Mesendoderm (in vitro differentiated cells): ENCODE measurements at regions not wholly inside any gene's neighbourhood (a gene's known extent, or its start where the extent isn't known, plus 50 kb on each side); places are given as distances from the start of the nearest gene placed in this dataset.

Experiments
- DNase-seq: peaks from one replicate; pipeline ENCODE4 v3.0.0; 2013
- H2AK5ac ChIP-seq: 2 replicates; pipeline ENCODE4 v1.6.1; 2013; ENCODE audit warnings: low read length, inconsistent platforms
- H2BK120ac ChIP-seq: 2 replicates; pipeline ENCODE4 v1.6.1; 2013; ENCODE audit warnings: low read depth, mild to moderate bottlenecking, low read length, moderate library complexity, mixed read lengths
- H2BK15ac ChIP-seq: replicated peaks from 2 replicates; pipeline ENCODE4 v1.6.1; 2013; ENCODE audit warnings: low read depth, mild to moderate bottlenecking, moderate library complexity
- H2BK5ac ChIP-seq: 2 replicates; pipeline ENCODE4 v1.6.1; 2013; ENCODE audit warnings: low read length, inconsistent platforms
- H3K18ac ChIP-seq: 2 replicates; pipeline ENCODE4 v1.6.1; 2013; ENCODE audit warnings: mild to moderate bottlenecking, low read length, mixed read lengths
- H3K23ac ChIP-seq: one replicate; pipeline ENCODE4 v1.6.1; 2013; ENCODE audit warnings: low read length
- H3K27ac ChIP-seq: 2 replicates; pipeline ENCODE4 v1.5.1; 2013; ENCODE audit warnings: low read depth, mild to moderate bottlenecking, inconsistent platforms, low read length, moderate library complexity
- H3K27me3 ChIP-seq: 2 replicates; pipeline ENCODE4 v1.6.1; 2013; ENCODE audit warnings: low read length, control low read depth, mild to moderate bottlenecking, inconsistent platforms; ENCODE audit not compliant: insufficient read depth, poor library complexity
- H3K36me3 ChIP-seq: 2 replicates; pipeline ENCODE4 v1.6.1; 2013; ENCODE audit warnings: low read length, inconsistent platforms; ENCODE audit not compliant: control insufficient read depth, insufficient read depth
- H3K4ac ChIP-seq: one replicate; pipeline ENCODE4 v1.6.1; 2013; ENCODE audit warnings: low read depth, mild to moderate bottlenecking, low read length, moderate library complexity
- H3K4me1 ChIP-seq: 2 replicates; pipeline ENCODE4 v1.6.1; 2013; ENCODE audit warnings: low read depth, low read length, inconsistent platforms; ENCODE audit not compliant: control insufficient read depth
- H3K4me2 ChIP-seq: 2 replicates; pipeline ENCODE4 v1.6.1; 2013; ENCODE audit warnings: low read length
- H3K4me3 ChIP-seq: 2 replicates; pipeline ENCODE4 v1.5.1; 2013; ENCODE audit warnings: mild to moderate bottlenecking, low read length
- H3K56ac ChIP-seq: one replicate; pipeline ENCODE4 v1.6.1; 2013; ENCODE audit warnings: low read length
- H3K79me1 ChIP-seq: 2 replicates; pipeline ENCODE4 v1.6.1; 2013; ENCODE audit warnings: low read length, inconsistent platforms
- H3K79me2 ChIP-seq: 2 replicates; pipeline ENCODE4 v1.6.1; 2013; ENCODE audit warnings: mild to moderate bottlenecking, low read length; ENCODE audit not compliant: control insufficient read depth, insufficient read depth
- H3K9ac ChIP-seq: 2 replicates; pipeline ENCODE4 v1.6.1; 2013; ENCODE audit warnings: low read length, inconsistent platforms
- H4K5ac ChIP-seq: one replicate; pipeline ENCODE4 v1.6.1; 2013; ENCODE audit warnings: low read length
- H4K8ac ChIP-seq: one replicate; pipeline ENCODE4 v1.6.1; 2013; ENCODE audit warnings: low read depth, mild to moderate bottlenecking, control low read depth, low read length, moderate library complexity
- WGBS: extraction: QIAGEN DNeasy Blood & Tissue Kit; methylation state at CpG from one replicate; pipeline ENCODE4 v1.1.7; 2013; ENCODE audit warnings: low lambda C conversion rate, missing lambda C conversion rate; ENCODE audit not compliant: insufficient coverage; ENCODE audit errors: extremely low coverage; 5-methylcytosine and 5-hydroxymethylcytosine counted together

DNA sequence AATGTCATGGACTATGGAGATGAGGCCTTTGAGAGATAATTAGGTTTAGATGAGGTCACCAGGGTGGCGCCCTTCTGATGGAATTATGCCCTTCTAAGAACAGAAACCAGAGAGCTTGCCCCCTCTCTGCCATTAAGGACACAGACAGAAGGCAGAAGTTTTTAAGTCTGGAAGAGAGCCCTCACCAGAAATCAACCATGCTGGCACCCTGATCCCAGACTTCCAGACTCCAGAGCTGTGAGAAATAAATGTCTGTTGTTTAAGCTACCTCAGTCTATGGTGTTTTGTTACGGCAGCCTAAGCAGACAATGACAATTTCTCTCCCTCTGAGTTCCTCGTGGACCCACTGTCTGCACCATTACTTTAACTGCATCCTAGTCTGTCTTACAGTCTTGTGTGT lies 382.0 kb downstream of the GXYLT1 start:
- H2BK5ac ChIP-seq = no peak overlapping the region
- no peak overlapping the region for H2BK120ac ChIP-seq
- H3K18ac ChIP-seq = no peak overlapping the region
- no CpG with 5 or more reads among the region's 3 CpGs for WGBS
- no peaks in the 10 kb centered on the region for H3K79me1 ChIP-seq
- no peak overlapping the region for H2BK15ac ChIP-seq
- H3K9ac ChIP-seq = no peak overlapping the region
- no peaks in the 10 kb centered on the region for H3K4me1 ChIP-seq
- no peaks in the 10 kb centered on the region for H3K27me3 ChIP-seq
- H3K27ac ChIP-seq = no peak overlapping the region
- H3K36me3 ChIP-seq = no peaks in the 10 kb centered on the region
- no peak overlapping the region for H4K5ac ChIP-seq
- no peak overlapping the region for H2AK5ac ChIP-seq
- no peak overlapping the region for H4K8ac ChIP-seq
- H3K4me2 ChIP-seq = no peak overlapping the region
- no peak overlapping the region for H3K4me3 ChIP-seq
- H3K56ac ChIP-seq = no peak overlapping the region
- no peak overlapping the region for H3K23ac ChIP-seq
- no peaks in the 10 kb centered on the region for H3K79me2 ChIP-seq
- H3K4ac ChIP-seq = no peak overlapping the region
- DNase-seq = no peak

DNA sequence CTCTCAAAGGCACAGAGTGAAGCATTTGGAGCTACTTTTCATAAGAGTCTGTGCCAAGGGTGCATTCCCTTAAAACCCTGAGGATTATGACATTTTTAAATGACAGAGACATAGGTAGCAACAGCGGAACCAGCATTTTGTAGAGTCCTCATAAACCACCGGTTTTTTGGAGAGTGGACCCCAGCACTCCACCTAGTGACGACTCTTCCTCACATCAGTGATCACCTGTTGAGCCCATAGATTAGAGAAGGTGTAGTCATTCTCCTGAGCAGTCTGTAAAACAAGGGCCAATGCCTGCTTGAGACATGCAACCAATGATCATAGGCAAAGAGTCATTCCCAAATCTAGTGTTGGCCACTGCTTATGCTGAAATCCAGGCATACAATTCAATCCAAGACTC lies 399.1 kb downstream of the GXYLT1 start:
- Histone ChIP-seq H3K79me2 (no peaks in the 10 kb centered on the region), H3K4me1 (no peaks in the 10 kb centered on the region), H3K27me3 (no peaks in the 10 kb centered on the region), H3K18ac (no peak overlapping the region), H3K9ac (no peak overlapping the region), H3K4me3 (no peak overlapping the region), H3K79me1 (no peaks in the 10 kb centered on the region), H4K8ac (no peak overlapping the region), H4K5ac (no peak overlapping the region), H2BK5ac (no peak overlapping the region), H2BK15ac (no peak overlapping the region), H3K4me2 (no peak overlapping the region), H3K56ac (no peak overlapping the region), H3K36me3 (no peaks in the 10 kb centered on the region), H3K23ac (no peak overlapping the region), H2AK5ac (no peak overlapping the region), H3K27ac (no peak overlapping the region), H3K4ac (no peak overlapping the region), H2BK120ac (no peak overlapping the region)
- DNase-seq = peak; percentile 28
- WGBS = no CpG with 5 or more reads among the region's 3 CpGs

DNA sequence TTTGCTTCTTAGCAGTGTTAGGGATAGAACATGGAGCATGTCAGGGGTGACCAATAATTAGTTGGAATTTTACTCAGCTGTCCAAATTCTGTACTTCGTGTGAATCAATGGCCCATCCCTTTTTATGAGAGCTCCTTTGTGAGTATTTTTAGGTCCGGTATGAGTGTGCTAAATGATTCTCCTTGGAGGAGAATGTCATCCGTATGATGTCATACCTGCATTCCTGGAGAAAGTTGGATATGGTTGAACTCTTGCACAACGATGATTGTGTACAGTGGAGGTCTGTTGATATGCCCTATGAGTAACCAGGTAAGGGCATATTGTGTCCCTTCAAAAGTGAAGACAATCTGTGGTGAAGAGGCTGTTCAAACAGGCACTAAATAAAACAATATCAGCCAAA lies 400.8 kb downstream of the GXYLT1 start:
- no peak overlapping the region for H3K4me2 ChIP-seq

DNA sequence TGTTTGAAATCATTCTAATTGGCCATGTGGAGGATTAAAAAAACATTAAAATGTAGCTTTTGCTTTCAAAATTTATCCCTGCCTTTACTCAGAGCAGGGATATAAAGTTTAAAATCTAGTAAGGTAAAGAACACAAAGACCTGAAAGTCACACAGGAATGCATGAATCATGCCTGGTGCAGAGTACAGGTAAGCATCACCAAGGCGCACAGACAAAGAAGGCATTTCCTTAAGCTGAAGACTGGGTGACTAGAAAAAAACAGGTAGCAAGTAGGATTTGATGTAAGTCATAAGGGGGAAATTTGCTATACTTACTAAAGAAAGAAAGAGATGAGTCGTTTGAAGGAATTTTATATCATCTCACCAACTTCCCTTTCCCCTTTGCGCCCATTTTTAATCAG lies 405.6 kb downstream of the GXYLT1 start:
- peak; percentile 15 for DNase-seq
- Histone ChIP-seq H4K8ac (no peak overlapping the region), H3K4ac (no peak overlapping the region), H4K5ac (no peak overlapping the region), H2BK15ac (no peak overlapping the region), H2BK5ac (no peak overlapping the region), H3K18ac (no peak overlapping the region), H3K23ac (no peak overlapping the region), H2BK120ac (no peak overlapping the region), H3K4me2 (no peak overlapping the region), H3K9ac (no peak overlapping the region), H3K27me3 (no peaks in the 10 kb centered on the region), H3K36me3 (no peaks in the 10 kb centered on the region), H3K56ac (no peak overlapping the region), H2AK5ac (no peak overlapping the region), H3K4me3 (no peak overlapping the region), H3K4me1 (no peaks in the 10 kb centered on the region), H3K27ac (no peak overlapping the region), H3K79me1 (no peaks in the 10 kb centered on the region), H3K79me2 (no peaks in the 10 kb centered on the region)
- no CpG with 5 or more reads among the region's 3 CpGs for WGBS

More for the DNA sequence above, 400.8 kb downstream of the GXYLT1 start:
- Histone ChIP-seq H3K4me3 (no peak overlapping the region), H2BK5ac (no peak overlapping the region), H3K27me3 (no peaks in the 10 kb centered on the region), H4K8ac (no peak overlapping the region), H3K79me1 (no peaks in the 10 kb centered on the region), H3K9ac (no peak overlapping the region), H3K18ac (no peak overlapping the region), H3K4ac (no peak overlapping the region), H3K27ac (no peak overlapping the region), H3K36me3 (no peaks in the 10 kb centered on the region), H3K4me1 (no peaks in the 10 kb centered on the region), H2AK5ac (no peak overlapping the region), H2BK120ac (no peak overlapping the region), H2BK15ac (no peak overlapping the region), H3K56ac (no peak overlapping the region), H4K5ac (no peak overlapping the region), H3K79me2 (no peaks in the 10 kb centered on the region), H3K23ac (no peak overlapping the region)
- WGBS = no CpG with 5 or more reads among the region's 4 CpGs
- no peak for DNase-seq

DNA sequence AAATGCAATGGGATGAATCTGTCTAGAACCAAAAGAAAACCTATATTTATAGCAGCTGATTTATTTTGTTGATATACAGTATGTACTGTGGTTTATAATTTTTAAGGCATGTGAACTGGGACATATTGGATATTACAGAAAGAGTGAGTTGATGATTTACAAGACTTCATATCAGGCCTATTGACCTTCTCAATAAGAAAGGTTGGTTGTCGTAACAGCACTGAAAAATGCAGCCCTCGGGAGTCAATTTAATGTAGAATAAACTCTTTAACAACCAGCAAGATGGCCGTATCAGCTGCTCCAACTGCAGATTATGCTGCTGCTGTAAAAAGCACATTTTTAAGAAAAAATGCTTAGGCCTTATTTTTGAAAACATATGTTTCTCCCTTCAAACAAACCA lies 407.3 kb downstream of the GXYLT1 start:
- H3K18ac ChIP-seq = no peak overlapping the region
- no peak overlapping the region for H3K4me3 ChIP-seq
- no peak overlapping the region for H2AK5ac ChIP-seq
- no peak overlapping the region for H2BK5ac ChIP-seq
- no peak overlapping the region for H3K9ac ChIP-seq
- no peak for DNase-seq
- H3K4ac ChIP-seq = no peak overlapping the region
- no peak overlapping the region for H3K4me2 ChIP-seq
- no peaks in the 10 kb centered on the region for H3K79me1 ChIP-seq
- H3K79me2 ChIP-seq = no peaks in the 10 kb centered on the region
- no peak overlapping the region for H4K5ac ChIP-seq
- no peak overlapping the region for H2BK120ac ChIP-seq
- WGBS = no CpG with 5 or more reads among the region's 3 CpGs
- no peaks in the 10 kb centered on the region for H3K36me3 ChIP-seq
- H3K56ac ChIP-seq = no peak overlapping the region
- H3K27me3 ChIP-seq = no peaks in the 10 kb centered on the region
- no peak overlapping the region for H2BK15ac ChIP-seq
- H3K4me1 ChIP-seq = no peaks in the 10 kb centered on the region
- H3K23ac ChIP-seq = no peak overlapping the region
- H4K8ac ChIP-seq = no peak overlapping the region
- no peak overlapping the region for H3K27ac ChIP-seq

DNA sequence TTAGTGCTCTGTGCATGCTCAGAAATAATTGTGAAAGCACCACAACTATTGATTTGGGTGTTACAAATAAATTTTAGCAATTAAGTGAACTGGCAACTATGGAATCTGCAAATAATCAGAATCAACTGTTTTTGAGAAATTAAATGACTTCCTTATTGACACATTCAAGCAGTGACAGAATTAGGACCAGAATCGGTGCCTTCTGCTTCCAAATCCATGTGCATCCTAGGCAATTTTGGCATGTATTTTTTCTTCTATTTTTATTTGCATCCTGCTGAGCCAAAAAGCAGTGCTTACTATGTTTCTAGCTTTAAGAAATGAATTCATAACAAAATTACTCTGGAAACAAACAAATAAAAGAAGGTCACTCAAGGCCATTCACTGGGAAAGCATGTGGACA lies 408.2 kb downstream of the GXYLT1 start:
- no peaks in the 10 kb centered on the region for H3K79me1 ChIP-seq
- H3K36me3 ChIP-seq = no peaks in the 10 kb centered on the region
- H2AK5ac ChIP-seq = no peak overlapping the region
- H3K56ac ChIP-seq = no peak overlapping the region
- H4K5ac ChIP-seq = no peak overlapping the region
- H2BK5ac ChIP-seq = no peak overlapping the region
- H3K23ac ChIP-seq = no peak overlapping the region
- no peaks in the 10 kb centered on the region for H3K4me1 ChIP-seq
- no peak overlapping the region for H3K9ac ChIP-seq
- no peaks in the 10 kb centered on the region for H3K79me2 ChIP-seq
- no peak overlapping the region for H3K18ac ChIP-seq
- H3K4ac ChIP-seq = no peak overlapping the region
- H3K4me3 ChIP-seq = no peak overlapping the region
- H4K8ac ChIP-seq = no peak overlapping the region
- no peak overlapping the region for H3K27ac ChIP-seq
- H3K4me2 ChIP-seq = no peak overlapping the region
- no CpG with 5 or more reads among the region's 1 CpG for WGBS
- no peak overlapping the region for H2BK15ac ChIP-seq
- no peak overlapping the region for H2BK120ac ChIP-seq
- H3K27me3 ChIP-seq = no peaks in the 10 kb centered on the region
- DNase-seq = no peak
